Peyer's patch (tissue), 4 donors: ENCODE measurements at regions not wholly inside any gene's neighbourhood (a gene's known extent, or its start where the extent isn't known, plus 50 kb on each side); places are given as distances from the start of the nearest gene placed in this dataset.
A peak's percentile ranks its signal among the peaks of the same experiment; 100 is the strongest.

Experiments used
- DNase-seq, 3 donors: peaks; one replicate each; pipeline ENCODE4 v3.0.0-alpha.2; 2017 to 2019
- H3K27ac ChIP-seq, 4 donors: fragments of 200-600 bp; sonication (generic); one replicate each; pipeline ENCODE4 v1.5.1; 2016 to 2019
- H3K27me3 ChIP-seq, 2 donors: fragments of 200-600 bp; sonication (generic); one replicate each; pipeline ENCODE4 v1.5.1; 2019
- H3K36me3 ChIP-seq, 3 donors: fragments of 200-600 bp; sonication (generic); one replicate each; pipeline ENCODE4 v1.5.1; 2016 to 2019
- H3K4me1 ChIP-seq, 4 donors: fragments of 200-600 bp; sonication (generic); one replicate each; pipeline ENCODE4 v1.5.1; 2016 to 2019
- H3K4me3 ChIP-seq, 4 donors: fragments of 200-600 bp; sonication (generic); 1 replicate in 3 of 4; 2 replicates in 1 of 4; pipeline ENCODE4 v1.5.1; 2016 to 2019; ENCODE audit warnings: mild to moderate bottlenecking in 1 of 4
- H3K9me3 ChIP-seq, 4 donors: fragments of 200-600 bp; sonication (generic); one replicate each; pipeline ENCODE4 v1.5.1; 2016 to 2019; ENCODE audit warnings: mild to moderate bottlenecking in 1 of 4
- CTCF ChIP-seq, 6 experiments: fragments of 450-650 bp in 4 of 6; fragments of 200-600 bp in 2 of 6; sonication (generic) in 1 of 6; IDR thresholded peaks; one replicate each; pipeline ENCODE4 v1.5.1; 2017 to 2019; ENCODE audit warnings: antibody characterized with exemption in 6 of 6, mild to moderate bottlenecking in 3 of 6, moderate library complexity in 1 of 6
- POLR2A ChIP-seq, 2 donors: fragments of 450-650 bp; IDR thresholded peaks; one replicate each; pipeline ENCODE4 v1.5.1; 2017; ENCODE audit warnings: antibody characterized with exemption in 2 of 2, mild to moderate bottlenecking in 2 of 2, moderate library complexity in 2 of 2

DNA sequence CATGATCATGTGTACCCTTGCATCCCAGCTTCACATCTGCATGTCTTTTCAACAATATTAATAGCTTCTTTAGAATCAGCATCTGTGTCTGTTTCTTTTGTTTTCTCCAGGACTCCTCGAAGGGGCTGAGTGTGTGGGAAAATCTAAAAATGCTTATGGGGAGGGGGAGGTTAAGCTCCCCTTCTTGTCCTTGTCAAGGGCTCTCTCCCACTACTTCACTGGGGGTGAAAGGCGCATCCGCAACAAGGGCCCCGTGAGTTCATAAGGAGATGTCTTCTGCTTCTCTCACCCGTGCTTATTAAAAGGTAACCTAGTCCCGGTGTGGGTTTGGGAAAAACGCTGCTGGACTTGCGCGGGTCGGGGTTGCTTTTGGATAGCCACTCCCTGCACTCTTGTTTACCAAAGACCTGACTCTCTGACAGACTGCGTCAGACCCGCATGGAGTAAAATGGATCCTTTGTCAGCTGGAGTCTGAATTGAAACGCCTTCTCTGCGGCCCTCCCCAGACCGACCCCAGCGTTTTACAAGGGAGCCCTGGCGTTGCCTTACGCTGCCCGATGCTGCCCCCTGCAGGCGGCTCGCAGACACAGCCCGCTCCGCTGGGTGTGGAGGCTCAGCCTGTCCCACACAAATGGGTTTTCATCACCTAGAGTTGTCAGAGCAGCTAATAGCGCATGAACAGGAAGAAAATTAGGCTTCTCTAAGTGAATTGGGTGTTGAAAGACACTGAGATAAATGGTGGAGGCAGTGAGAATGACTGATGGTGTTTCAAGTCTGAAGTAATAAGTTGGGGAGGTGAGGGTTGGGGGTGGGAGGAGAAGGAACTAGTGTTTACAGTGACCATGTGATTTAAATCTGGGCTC lies 53.8 kb downstream of the IER5 start:
- Histone ChIP-seq H3K27ac (no peak overlapping the region), H3K4me3 (peak overlapping the region in 2 of 4 donors; percentile 32 to 43), H3K36me3 (no peaks in the 10 kb centered on the region), H3K4me1 (peaks cover 0 to 16% (median 4%) of the 10 kb centered on the region in 4 donors), H3K9me3 (no peaks in the 10 kb centered on the region), H3K27me3 (no peaks in the 10 kb centered on the region)
- TF ChIP-seq POLR2A (IDR thresholded peaks at IDR 0.05) (no peak), CTCF (IDR thresholded peaks at IDR 0.05) (peak; percentile 80 to 98 (median 96))
- peak; percentile 84 to 95 (median 88) for DNase-seq

- no peak for TF ChIP-seq POLR2A (IDR thresholded peaks at IDR 0.05)
- no peak for TF ChIP-seq CTCF (IDR thresholded peaks at IDR 0.05)
- Histone ChIP-seq H3K4me1 (peaks cover 0 to 16% (median 4%) of the 10 kb centered on the region in 4 donors), H3K4me3 (no peak overlapping the region), H3K27ac (no peak overlapping the region), H3K9me3 (no peaks in the 10 kb centered on the region), H3K27me3 (no peaks in the 10 kb centered on the region), H3K36me3 (no peaks in the 10 kb centered on the region)
- peak in 1 of 3 donors; percentile 32 for DNase-seq
Measured at GRCh38 chr1:181143102-181143859, 54.8 kb downstream of the IER5 start.

GRCh38 chr1:181144238-181144637 lies 55.7 kb downstream of the IER5 start:
- Histone ChIP-seq H3K4me3 (no peak overlapping the region), H3K9me3 (no peaks in the 10 kb centered on the region), H3K27me3 (no peaks in the 10 kb centered on the region), H3K27ac (no peak overlapping the region), H3K4me1 (peaks cover 0 to 16% (median 12%) of the 10 kb centered on the region in 4 donors), H3K36me3 (no peaks in the 10 kb centered on the region)
- TF ChIP-seq CTCF (IDR thresholded peaks at IDR 0.05): no peak
- TF ChIP-seq POLR2A (IDR thresholded peaks at IDR 0.05): no peak
- peak in 1 of 3 donors; percentile 0 for DNase-seq

GRCh38 chr1:181148636-181149035 lies 60.1 kb downstream of the IER5 start:
- no peaks in the 10 kb centered on the region for H3K36me3 ChIP-seq
- H3K27me3 ChIP-seq: no peaks in the 10 kb centered on the region
- no peak for DNase-seq
- H3K27ac ChIP-seq: peak overlapping the region in 1 of 4 donors; percentile 32
- peaks cover 5 to 29% (median 23%) of the 10 kb centered on the region in 4 donors for H3K4me1 ChIP-seq
- no peaks in the 10 kb centered on the region for H3K9me3 ChIP-seq
- no peak overlapping the region for H3K4me3 ChIP-seq
- TF ChIP-seq CTCF (IDR thresholded peaks at IDR 0.05) (no peak), POLR2A (IDR thresholded peaks at IDR 0.05) (no peak)

DNA sequence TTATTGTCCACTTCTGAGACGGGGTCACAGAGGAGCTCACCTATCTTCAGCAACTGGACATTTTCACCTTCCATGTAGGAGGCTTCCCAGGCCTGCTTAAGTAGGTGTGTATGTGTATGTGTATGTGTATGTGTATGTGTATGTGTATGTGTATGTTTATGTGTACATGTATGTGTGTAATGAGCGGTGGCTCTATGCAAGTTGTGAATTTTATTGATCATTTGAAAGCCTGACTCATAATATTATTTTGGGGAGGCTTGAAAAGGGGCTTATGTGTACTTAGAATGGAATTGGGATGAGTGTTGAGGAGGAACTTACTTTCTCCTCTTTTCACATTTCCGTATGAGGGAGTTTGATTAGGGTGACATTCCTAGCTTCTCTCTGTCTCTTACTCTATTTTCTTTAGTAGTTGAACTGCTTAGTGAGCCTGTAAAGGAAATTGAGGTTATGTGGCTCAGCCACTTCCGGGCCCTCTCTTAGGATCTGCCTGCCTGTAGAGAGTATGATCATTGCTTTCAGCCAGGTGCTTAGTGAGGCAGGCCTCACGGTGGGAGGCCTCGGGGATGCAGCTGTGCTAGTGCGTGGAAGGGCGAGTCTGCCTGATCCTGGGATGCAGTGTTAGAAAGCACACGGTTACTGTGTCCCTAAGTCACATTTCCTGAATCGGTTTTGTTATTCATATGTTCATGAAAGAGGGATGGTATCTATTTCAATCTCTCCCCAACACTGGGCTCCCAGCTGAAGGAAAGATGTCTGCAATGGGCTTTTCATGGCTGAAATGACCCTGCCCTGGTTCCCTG lies 61.0 kb downstream of the IER5 start:
- no peaks in the 10 kb centered on the region for H3K9me3 ChIP-seq
- H3K4me1 ChIP-seq: peaks cover 5 to 32% (median 23%) of the 10 kb centered on the region in 4 donors
- H3K4me3 ChIP-seq: no peak overlapping the region
- H3K27ac ChIP-seq: peak overlapping the region in 1 of 4 donors; percentile 32
- no peak for TF ChIP-seq CTCF (IDR thresholded peaks at IDR 0.05)
- no peak for TF ChIP-seq POLR2A (IDR thresholded peaks at IDR 0.05)
- peak in 2 of 3 donors; percentile 90 to 95 for DNase-seq
- no peaks in the 10 kb centered on the region for H3K27me3 ChIP-seq
- no peaks in the 10 kb centered on the region for H3K36me3 ChIP-seq
